PC-9 (cell line): ENCODE measurements at regions not wholly inside any gene's neighbourhood (a gene's known extent, or its start where the extent isn't known, plus 50 kb on each side); places are given as distances from the start of the nearest gene placed in this dataset.

Experiments
- CTCF ChIP-seq: fragments of 200-600 bp; sonication (generic); conservative IDR thresholded peaks from 2 replicates; pipeline ENCODE4 v1.6.1; 2017; ENCODE audit warnings: mixed run types, antibody characterized with exemption, mild to moderate bottlenecking, moderate library complexity
- EZH2 ChIP-seq: fragments of 200-600 bp; sonication (generic); IDR thresholded peaks from 2 replicates; pipeline ENCODE4 v1.8.0; 2017; ENCODE audit warnings: antibody characterized with exemption, low read depth

- TF ChIP-seq CTCF (no peak), EZH2 (no peak)
Observed at GRCh38 chr15:39365873-39366272, 215.0 kb upstream of the THBS1 start.
